ENCODE measurements at regions not wholly inside any gene's neighbourhood (a gene's known extent, or its start where the extent isn't known, plus 50 kb on each side); places are given as distances from the start of the nearest gene placed in this dataset.
A peak's percentile ranks its signal among the peaks of the same experiment; 100 is the strongest.
"Not testable (repeated sequence)": the region's sequence is repeated elsewhere in the genome, so short reads cannot be mapped to it uniquely, and the experiment has no call there.

DNA sequence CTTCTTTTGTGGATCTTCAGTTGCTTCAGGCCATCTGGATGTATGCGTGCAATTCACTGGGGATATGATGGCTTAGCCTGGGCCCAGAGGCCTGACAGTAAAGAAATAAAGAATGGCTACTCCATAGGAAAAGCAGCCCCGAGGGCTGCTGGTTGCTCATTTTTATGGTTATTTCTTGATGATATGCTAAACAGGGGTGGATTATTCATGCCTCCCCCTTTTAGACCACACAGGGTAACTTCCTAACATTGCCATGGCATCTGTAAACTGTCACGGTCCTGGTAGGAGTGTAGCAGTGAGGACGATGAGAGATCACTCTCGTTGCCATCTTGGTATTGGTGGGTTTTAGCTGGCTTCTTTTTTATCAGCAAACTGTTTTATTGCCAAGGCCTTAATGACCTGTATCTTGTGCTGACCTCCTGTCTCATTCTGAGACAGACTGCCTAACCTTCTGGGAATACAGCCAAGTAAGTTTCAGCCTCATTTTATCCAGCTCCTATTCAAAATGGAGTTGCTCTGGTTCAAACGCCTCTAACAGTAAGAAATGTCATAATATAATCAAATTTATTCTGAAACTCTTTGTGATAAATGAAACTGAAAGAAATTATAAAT, 60.5 kb downstream of the DSEL start:
- DNase-seq, result no peak

DNA sequence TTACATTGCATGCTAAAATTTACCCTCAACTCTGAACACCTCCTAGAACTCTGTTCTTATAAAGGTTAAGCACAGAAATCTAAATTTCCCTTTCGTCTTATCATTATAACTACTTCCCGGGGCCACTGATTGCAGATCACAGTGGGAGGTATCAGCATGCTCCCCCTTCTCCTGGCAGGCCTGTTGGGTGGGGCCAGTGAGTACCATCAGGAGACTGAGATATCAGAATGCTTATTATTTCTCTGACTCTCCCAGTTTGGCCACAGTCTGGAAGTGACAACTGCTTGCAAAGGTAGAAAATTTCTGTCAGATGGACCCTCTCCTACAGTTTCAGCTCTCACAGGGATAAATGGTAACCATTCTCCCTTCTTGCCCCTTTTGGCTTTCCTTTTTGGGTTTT, 62.6 kb downstream of the DSEL start:
- no peak for DNase-seq

DNA sequence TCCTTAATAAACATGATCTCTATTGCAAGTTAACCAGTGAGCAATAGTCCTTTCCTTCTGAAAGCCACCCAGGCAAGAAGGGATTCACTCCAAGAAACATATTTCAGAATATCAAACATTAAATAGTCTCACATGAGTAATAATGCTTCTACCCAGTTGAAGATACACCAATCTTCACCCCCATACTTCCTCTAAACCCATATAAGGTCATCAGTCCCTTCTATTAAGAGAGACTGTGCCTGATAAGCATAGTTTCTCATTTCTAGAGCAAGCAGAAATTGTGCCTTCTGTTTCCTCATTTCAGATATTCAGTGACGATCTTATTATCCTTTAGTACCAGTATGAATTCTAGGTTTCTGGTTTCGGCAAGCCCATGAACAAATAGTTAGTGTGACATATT, 64.6 kb downstream of the DSEL start:
- DNase-seq, result no peak

DNA sequence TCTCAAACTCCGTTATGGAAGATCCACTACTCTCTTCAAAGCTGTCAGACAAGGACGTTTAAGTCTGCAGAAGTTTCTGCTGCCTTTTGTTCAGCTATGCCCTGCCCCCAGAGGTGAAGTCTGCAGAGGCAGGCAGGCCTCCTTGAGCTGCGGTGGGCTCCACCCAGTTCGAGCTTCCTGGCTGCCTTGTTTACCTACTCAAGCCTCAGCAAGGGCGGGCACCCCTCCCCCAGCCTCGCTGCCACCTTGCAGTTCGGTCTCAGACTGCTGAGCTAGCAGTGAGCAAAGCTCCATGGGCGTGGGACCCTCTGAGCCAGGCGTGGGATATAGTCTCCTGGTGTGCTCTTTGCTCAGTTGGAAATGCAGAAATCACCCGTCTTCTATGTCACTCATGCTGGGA, 65.4 kb downstream of the DSEL start:
- DNase-seq, result not testable (repeated sequence)

DNA sequence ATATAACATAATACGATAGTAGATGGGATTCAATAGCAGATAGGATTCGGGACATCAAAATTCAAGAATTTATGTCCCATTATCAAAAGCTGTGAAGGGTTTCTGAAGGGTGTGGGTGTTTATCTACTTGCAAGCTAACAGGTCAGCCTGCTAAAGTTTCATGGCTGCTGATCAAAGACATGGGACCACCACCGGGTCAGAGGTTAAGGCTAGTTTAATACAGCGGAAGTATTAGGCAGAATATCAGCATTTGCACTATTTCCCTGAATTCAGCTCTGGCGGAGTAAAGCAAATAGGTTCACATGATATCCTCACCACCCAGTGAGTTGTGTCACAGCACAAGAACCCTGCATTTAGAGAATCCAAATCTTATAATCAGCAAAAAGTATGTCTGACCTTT, 82.5 kb downstream of the DSEL start:
- DNase-seq, result no peak

DNA sequence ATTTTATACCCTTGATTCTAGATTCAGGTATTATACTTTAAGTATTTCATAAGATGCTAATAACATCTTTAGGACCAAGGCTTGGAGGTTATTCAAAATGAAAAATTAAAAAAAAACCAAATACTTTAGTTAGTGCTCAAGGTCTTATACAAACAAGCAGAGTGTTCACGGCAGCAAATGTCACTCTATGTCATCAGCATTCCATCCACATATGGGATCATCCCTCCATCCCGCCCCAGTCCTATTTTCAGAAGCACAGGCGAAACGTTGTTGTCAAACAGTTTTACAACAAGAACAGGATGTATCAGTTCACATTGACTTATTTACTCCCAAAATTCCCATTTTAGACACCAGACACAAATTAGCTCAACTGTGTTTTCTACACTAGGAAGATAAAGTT, 83.7 kb downstream of the DSEL start:
- DNase-seq, result no peak

DNA sequence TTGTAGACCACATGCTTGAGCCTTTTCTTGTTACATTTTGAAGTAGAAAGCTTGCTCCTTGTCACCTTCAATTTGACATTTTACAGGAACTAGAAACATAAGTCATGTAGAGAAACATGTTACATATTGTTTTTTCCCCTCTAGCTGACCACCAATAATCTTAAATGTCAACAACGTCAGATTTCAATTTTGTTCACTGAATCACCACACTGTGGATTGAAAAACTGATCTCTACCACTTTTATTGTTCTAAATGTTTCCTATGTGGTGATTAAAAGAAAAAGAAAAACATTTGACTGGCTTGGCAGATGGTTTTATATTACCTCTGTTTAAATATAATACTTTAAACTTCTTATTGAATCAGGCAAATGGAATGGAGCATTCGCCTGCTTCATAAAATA, 87.7 kb downstream of the DSEL start:
- no peak for DNase-seq

DNA sequence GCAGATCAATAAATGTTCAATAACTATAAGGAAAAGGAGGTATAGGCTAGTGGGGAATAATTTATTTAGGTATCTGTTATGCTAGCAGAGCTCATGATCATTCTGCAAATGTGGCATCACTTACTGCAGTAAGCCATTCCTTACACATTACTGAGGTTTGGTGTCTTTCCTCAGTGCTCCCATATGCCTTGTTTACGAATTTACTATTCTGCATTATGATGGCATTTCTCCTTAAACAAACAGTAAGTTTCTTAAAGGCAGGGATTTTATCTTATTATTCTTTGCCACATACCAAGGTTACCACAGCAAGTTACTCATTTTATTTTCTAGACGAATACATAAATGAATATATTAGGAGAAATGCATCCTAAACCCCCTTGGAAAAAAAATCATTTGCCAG, 88.4 kb downstream of the DSEL start:
- DNase-seq, result no peak

DNA sequence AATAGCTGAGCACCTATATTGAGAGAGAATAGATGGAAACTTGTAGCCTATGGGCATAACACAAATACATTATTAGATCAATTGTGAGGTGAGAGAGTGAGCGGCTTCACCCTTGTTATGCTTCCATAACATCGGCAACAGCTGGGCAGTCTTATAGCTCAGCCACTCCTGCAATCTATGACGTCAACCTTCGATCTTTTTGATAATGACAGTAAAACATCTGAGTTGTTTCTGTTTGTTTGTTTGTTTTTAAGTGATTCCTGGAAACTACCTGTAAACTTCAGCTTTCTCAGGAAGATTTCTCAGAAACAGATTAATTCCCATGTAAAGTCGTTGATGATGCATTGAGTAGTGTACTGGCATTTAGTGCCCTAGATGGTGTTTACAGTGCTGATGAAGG, 90.0 kb downstream of the DSEL start:
- no peak for DNase-seq

DNA sequence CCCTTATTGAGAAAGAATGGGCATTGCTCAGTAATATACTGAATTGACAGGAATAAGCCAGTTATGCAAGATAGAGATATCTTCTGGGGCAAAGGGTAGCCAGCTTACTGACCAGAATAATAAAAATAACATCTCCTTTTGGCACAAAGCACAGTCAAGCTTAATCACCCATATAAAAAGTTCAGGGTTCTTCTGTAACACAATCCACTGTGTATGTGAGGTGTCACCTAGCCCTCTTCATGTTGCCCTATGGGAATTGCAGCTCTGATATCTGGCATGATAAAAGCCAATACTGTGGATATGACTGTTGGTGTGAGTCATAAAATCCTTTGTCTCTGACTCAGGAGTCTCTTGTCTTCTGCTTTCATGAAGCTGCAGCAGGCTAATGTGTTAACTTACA, 90.8 kb downstream of the DSEL start:
- DNase-seq, result no peak

DNA sequence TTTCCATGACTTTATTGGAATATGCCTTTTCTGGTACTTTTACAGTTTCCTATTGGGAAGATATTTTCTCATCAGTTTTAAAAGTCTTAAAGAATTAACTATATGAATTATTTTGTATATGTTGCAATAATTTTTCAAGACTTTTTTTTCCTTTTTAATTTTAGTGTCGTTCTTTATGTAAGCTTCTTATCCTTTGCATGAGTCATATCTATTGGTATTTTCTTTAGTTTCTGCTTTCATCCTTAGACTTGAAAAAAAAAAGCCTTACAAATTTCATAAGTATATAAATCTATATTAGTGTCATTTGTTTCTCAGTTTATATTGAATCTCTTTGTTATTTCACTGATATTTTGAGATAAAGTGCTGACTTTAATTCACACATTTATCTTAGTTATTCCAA, 94.9 kb downstream of the DSEL start:
- DNase-seq, result no peak

DNA sequence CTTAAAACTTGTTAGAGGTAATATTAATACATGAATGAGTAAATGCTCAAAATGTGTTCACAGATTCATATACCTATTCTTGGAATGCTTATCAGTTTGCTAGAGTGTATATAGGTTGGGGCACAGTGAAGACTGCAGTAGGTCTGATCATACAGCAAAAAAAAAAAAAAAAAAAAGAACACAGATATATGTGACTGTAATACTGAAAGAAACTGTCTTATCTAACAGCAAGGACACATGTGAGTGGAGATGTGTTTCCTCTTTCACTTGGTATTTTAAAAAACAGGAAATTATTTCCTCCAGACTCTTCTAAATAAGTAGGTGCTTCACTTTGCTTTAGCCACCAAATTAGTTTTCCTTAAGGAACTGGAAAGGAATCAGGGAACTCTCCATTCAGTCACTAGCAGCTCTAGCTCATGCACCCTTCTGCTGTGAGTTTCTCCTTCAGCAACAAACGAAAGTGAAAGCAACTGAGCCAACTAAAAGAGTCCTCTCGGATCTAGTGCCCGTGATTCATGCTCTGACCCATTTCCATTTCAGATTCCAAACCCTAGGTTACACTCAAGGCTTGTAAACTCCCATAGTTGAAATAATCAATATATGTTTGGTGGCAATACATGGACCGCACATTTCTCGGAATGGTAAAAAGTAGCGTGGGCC, 98.5 kb downstream of the DSEL start:
- no peak for DNase-seq

DNA sequence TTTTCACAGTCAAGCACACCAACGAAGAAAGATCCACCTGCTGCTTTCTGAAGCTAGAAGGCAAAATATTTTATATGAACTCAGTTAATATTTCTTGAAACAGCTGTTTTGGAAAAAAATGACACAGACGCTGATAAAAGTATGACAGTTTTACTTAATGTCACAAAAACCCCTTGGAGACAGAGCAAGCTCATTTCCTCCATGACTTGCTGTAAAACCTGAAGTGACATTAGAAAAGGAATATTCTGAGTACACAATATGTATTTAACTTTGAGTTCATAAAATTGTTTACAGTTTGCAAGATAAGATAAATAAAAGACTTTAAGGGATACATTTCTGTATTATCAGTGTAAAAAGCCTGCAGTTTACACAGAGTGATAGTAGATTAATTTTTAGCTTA, 105.4 kb downstream of the DSEL start:
- no peak for DNase-seq

DNA sequence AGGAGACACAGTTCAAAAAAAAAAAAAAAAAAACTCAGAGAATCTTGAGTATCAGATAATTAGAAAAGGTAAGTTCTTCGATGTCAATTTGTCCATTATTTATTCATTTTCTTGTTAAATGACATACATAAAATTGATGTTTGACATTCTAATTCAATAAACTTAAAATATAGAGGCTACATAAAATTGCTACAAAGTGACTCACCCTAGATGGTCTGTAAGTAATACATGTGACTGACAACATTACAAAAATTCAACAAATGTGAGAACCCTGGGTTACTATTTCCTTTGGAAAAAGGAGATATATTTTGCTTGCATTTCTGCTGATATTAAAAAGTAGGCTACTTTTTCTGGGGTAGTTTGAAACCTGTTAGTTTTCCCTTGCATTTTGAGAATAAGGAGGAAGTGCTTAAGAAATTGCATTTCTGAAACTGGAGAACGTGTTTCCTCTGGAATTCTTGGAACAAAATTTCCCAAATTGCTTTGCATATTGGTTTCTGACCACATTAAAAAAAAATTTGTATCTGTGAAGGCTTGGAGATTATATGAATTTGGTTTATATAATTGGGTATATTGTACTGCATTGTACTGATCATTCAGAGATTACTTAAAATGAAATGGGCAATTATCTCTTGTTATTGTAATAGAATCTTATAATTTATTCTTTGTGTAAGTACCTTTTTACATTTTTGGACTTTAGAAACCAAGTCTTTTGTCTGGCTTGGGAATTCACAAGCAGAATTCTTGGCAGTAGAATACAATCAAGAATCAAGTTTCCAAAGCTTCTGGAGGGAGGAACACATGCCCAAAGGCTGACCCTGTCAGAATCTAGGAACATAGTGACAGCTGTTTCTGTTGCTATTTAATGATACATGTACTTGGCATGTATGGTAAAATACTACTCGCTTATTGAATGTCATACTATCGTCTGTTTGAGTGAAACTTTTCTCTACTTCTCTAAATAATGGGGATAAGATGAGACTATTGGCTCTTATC, 106.1 kb downstream of the DSEL start:
- no peak for DNase-seq

DNA sequence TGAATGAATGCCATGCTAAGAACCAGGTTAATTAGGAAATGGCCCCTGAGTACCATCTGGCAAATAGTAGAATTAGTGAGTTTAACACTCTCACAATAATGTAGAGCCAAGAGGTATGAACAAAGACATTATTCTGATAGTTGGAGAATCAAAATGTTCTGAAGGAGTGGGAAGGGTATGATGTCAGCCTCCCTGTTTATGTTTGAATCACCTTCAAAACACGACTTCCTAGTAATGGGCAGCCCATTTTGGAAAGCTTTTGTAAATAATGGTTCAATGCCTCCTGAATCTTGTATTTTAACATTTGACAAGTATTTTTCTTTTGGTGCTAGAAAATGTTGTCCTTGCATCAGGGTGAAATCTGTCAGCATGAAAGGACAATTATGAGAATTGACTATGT, 108.3 kb downstream of the DSEL start:
- DNase-seq, result no peak

DNA sequence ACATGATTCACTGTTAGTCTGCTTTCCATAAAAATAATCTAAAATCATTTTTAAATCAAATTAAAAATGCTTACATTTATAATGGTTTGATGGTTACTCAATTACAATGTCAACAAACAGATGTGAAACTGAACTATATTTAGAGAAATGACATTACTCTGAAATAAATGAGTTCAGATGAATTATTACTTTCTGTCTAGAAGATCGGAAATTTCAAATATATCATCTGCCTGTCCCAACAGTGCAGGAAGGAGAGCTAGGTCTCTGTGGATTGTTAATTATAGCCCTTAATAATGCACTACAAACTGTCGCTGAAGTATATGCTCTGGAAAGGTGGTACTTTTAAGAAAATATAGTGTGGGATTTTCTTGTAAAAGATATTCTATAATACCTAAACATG, 109.8 kb downstream of the DSEL start:
- no peak for DNase-seq

DNA sequence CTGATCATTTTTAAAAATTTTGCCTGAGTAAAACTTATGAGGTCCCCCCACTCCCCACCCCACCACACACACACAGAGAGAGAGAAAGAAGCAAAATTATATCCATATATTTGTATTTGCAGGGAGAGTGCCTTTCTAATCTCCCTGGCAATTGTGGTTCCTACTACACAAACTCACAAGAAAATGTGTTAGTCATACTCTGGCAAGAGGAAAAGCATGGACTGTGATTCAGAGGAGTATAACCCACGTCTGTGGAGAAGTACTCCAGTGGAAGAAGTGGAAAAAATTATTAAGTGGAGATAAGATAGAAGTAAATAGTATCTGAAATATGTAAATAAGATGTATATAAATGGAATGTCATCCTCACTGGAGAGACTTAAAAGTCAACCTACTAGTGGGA, 114.0 kb downstream of the DSEL start:
- DNase-seq, result no peak

DNA sequence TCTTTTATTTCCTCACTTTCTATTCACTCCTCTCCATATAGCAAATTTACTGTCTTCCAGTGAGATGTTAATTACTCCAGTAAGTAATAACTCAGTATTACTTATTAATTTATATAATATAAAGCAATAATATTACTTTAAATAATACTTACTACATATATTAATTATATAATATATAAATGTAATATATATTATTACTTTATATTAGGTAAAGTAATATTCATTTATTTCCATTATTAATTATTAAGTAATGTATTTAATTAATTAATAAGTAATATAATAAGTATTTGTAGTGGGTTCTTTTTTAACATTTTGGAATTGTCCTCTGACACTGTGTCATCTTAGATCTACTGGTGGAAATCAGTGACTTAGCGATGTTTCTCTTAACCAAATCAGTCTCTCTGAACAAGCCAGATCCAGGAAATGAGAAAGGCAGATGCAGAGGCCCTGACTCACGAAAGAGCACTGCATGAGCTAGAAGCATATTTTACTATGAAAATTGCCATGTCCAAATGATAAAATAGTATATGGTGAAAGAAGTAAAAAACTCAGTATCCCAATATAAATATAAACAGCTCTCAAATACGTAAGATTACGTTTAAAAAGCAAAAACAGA, 115.9 kb downstream of the DSEL start:
- DNase-seq, result no peak

DNA sequence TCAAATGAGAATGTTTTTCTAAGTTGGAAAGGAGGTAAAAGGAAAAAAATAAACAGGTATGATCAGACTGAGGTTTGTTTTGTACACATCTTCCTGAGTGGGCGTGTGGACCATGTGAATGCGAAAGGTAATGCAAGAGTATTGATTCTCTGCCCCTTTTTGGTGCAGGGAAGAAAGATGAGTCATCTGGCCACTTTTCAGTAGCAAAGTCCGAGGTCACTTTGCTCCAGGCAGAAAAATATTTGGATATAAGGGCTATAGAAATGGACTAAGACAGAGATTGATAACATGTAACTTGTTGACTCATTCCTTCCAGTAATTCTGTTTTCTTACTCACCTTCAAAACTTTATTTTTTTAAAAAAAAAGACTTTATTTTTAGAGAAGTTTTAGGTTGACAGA, 130.5 kb downstream of the DSEL start:
- DNase-seq, result no peak

DNA sequence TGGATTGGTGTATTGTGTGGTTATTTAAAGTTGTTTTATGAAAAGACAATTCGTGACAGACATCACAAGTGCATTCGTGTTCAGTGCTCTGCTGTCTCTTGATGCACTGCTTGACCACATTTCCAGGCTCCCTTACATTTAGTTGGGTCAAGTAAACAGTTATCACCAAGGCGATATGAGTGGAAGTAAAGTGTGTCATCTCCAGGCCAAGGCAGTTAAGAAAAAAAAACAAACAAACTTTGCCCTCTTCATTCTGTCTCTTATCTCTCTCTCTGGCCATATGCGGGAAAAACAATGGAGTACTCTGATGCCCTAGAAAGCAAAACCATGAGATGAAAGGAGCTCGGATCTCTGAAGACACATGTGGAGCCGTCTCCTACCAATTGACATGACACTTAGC, 131.1 kb downstream of the DSEL start:
- DNase-seq, result peak; percentile 55

DNA sequence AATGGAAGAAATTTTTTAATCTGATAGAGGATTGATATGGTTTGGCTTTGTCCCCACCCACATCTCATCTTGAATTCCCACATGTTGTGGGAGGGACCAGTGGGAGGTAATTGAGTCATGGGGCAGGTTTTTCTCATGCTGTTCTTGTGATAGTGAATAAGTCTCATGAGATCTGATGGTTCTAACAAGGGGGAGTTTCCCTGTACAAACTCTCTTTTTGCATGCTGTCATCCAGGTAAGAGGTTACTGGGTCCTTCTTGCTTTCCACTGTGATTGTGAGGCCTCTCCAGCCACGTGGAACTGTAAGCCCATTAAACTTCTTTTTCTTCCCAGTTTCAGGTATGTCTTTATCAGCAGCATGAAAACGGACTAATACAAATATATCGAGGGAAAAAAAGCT, 132.5 kb downstream of the DSEL start:
- not testable (repeated sequence) for DNase-seq

DNA sequence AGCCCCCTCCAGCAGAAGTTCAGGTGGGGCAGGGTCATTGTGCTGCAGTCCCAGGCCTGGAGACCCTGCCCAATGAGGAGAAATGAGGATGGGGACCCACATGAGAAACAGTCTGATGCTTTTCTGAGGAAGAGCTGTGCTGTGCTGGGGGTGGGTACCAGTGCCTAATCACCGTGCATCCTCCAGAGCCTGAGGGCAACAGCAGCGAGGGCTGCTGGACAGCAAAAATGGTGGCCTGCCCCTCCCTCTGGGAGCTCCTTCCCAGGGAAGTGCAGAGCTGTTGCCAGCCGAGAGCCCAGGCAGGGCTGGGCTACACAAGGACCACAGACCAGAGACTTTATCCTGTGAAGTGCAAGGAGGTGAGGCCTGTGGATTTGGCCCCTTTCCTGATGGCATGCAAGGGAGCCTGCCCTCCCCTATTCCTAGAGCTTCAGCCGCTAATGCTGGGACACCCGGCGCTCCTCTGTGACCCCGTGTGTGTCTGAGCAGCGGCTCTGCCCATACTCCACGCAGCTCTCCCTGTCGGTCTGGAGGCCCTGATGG, 134.8 kb downstream of the DSEL start:
- peak; percentile 54 for DNase-seq

DNA sequence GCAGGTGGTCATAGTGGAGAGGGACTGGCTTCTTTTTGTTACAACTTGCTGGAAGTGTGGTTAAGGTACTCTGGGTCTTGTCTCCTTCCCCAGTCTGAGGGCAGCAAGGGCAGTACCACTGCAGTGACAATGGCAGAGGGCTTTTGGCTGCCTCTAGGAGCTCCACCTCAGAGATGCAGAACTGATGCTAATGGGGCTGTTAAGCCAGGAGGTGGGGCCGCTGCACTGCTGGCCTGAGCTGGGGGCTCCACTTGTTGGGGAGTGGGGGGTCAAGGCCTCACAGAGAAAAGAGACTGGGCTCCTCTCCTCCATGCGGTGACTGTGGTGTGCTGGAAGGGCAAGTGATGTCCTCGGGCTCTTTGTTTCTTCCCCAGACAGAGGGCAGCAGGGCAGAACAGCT, 135.7 kb downstream of the DSEL start:
- no peak for DNase-seq
